Psoas muscle (tissue), 7 donors: ENCODE measurements at regions not wholly inside any gene's neighbourhood (a gene's known extent, or its start where the extent isn't known, plus 50 kb on each side); places are given as distances from the start of the nearest gene placed in this dataset.

ENCODE experiments used
- ATAC-seq, 4 donors: fragments of 200-7000 bp; cut with Tn5 transposase; one replicate each; pipeline ENCODE4 v1.9.1; 2020; ENCODE audit warnings: moderate library complexity in 3 of 4, mild to moderate bottlenecking in 2 of 4
- DNase-seq, 2 donors: peaks; one replicate each; pipeline ENCODE4 v3.0.0-alpha.2; 2020
- H3K27ac ChIP-seq: fragments of 200-600 bp; one replicate; pipeline ENCODE4 v1.8.0; 2022
- H3K27me3 ChIP-seq, 3 donors: fragments of 200-600 bp in 1 of 3; one replicate each; pipeline versions ENCODE4 v1.6.1 to v1.8.0; 2013 to 2022; ENCODE audit warnings: low read length in 2 of 3, mild to moderate bottlenecking in 2 of 3, moderate library complexity in 1 of 3; ENCODE audit not compliant: insufficient read depth in 3 of 3
- H3K36me3 ChIP-seq, 2 donors: fragments of 200-600 bp in 1 of 2; one replicate each; pipeline versions ENCODE4 v1.6.1 to v1.8.0; 2013 to 2022; ENCODE audit warnings: low read depth in 1 of 2, mild to moderate bottlenecking in 1 of 2, moderate library complexity in 1 of 2; ENCODE audit not compliant: insufficient read depth in 1 of 2
- H3K4me1 ChIP-seq: fragments of 200-600 bp; one replicate; pipeline ENCODE4 v1.8.0; 2022
- H3K4me3 ChIP-seq: fragments of 200-600 bp; one replicate; pipeline ENCODE4 v1.8.0; 2022; ENCODE audit warnings: mild to moderate bottlenecking
- H3K9me3 ChIP-seq: fragments of 200-600 bp; one replicate; pipeline ENCODE4 v1.8.0; 2022
- WGBS, 3 donors: extraction: QIAGEN DNeasy Blood & Tissue Kit; methylation state at CpG; one replicate each; pipeline versions ENCODE4 v1.1.6 to v1.1.7; 2013; 5-methylcytosine and 5-hydroxymethylcytosine counted together
- intact Hi-C, 2 donors: fragments of 100-400 bp; cut with DNase I; formaldehyde crosslinking; loops; one replicate each; pipeline versions ENCODE4 v1.11.0 to v1.14.2; 2022
- TF ChIP-seq, protein P1 (sequence below): fragments of 200-600 bp; IDR thresholded peaks from one replicate; pipeline ENCODE4 v1.8.0; 2022; ENCODE audit warnings: antibody characterized with exemption
- donor health status: healthy with polysubstance abuse.
- donor health status: DM: no; HTN: no; CAD: no; lungs with moderate emphysema.
- donor health status: Bipolar disorder and iron deficiency.
- donor health status: healthy.
- donor health status: DM: yes; HTN: yes; CAD: no.
- donor health status: DM: no; HTN: no; CAD: no.
- donor health status: DM: yes; HTN: yes; CAD: no.

DNA sequence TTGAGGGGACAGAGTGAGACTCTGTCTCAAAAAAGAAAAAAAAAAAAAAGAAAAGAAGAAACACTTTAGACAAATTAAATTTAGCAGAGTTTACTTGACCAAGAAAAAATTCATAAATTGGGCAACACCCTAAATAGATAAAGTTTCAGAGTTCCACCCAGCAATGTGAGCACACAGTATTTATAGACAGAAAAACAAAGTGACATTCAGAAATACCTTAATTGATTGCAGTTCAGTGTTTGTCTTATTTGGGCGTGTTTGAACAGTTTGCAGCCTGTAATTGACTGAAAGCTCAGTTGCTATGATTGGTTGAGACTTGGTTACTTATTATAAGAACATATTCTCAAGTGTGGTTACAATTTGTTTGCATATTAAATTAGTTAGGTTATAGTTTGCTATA, 603.5 kb upstream of the NEGR1 start:
- WGBS, 3 donors = 59 to 68% (median 63%) methylated on average over 1 of the region's 1 CpG

DNA sequence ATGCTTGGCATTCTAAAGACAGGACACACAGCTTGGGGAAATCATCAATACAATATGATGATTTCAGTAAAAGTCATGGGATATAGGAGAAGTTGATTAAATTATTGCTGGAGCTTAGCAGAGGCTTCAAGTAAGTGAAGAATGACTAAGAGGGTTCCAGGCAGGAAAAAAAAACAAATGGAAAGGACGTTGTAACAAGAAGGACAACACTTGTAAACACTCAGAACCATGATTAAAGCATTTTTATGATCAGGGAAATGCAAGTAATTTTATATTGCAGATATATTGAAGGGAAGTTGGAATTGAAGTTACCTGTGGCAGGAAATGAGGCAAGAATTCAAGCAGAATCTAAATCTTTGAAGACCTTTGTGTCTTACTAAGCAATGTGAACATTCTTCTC, 602.7 kb upstream of the NEGR1 start:
- H3K27me3 ChIP-seq = no peaks in the 10 kb centered on the region
- no peak overlapping the region for H3K27ac ChIP-seq
- H3K4me3 ChIP-seq = no peak overlapping the region
- no peak for ATAC-seq
- intact Hi-C loops = no loop called here
- 26 to 38% (median 30%) methylated on average over 1 of the region's 1 CpG for WGBS, 3 donors
- H3K9me3 ChIP-seq = no peaks in the 10 kb centered on the region
- no peaks in the 10 kb centered on the region for H3K4me1 ChIP-seq
- no peaks in the 10 kb centered on the region for H3K36me3 ChIP-seq
- TF ChIP-seq, protein P1, sequence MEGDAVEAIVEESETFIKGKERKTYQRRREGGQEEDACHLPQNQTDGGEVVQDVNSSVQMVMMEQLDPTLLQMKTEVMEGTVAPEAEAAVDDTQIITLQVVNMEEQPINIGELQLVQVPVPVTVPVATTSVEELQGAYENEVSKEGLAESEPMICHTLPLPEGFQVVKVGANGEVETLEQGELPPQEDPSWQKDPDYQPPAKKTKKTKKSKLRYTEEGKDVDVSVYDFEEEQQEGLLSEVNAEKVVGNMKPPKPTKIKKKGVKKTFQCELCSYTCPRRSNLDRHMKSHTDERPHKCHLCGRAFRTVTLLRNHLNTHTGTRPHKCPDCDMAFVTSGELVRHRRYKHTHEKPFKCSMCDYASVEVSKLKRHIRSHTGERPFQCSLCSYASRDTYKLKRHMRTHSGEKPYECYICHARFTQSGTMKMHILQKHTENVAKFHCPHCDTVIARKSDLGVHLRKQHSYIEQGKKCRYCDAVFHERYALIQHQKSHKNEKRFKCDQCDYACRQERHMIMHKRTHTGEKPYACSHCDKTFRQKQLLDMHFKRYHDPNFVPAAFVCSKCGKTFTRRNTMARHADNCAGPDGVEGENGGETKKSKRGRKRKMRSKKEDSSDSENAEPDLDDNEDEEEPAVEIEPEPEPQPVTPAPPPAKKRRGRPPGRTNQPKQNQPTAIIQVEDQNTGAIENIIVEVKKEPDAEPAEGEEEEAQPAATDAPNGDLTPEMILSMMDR = no peak
- no peak for DNase-seq

More for the DNA sequence above, 603.5 kb upstream of the NEGR1 start:
- H3K4me3 ChIP-seq = no peak overlapping the region
- no peaks in the 10 kb centered on the region for H3K4me1 ChIP-seq
- no peaks in the 10 kb centered on the region for H3K9me3 ChIP-seq
- intact Hi-C loops = no loop called here
- TF ChIP-seq, protein P1 = no peak
- H3K36me3 ChIP-seq = no peaks in the 10 kb centered on the region
- DNase-seq (no peak), ATAC-seq (no peak)
- H3K27ac ChIP-seq = no peak overlapping the region
- H3K27me3 ChIP-seq = no peaks in the 10 kb centered on the region

DNA sequence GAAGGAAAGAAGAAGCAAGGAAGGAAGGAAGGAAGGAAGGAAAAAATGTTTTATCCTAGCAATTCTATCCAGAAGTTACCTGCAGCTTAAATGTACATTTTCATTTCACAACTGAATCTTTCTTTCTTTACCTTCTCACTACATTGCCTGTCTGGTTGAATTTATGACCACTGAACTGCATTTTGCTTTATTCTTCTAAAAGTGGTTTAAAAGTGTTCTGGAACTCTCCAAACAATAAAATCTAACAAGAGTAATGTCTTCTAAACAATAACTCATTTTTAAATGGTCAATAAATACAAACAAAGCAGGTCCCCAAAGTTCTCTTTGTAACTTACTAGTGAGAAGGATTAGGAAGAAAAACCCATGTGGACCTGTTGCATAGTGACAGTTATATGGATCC, 587.5 kb upstream of the NEGR1 start:
- Histone ChIP-seq H3K27me3 (no peaks in the 10 kb centered on the region), H3K9me3 (no peaks in the 10 kb centered on the region), H3K27ac (no peak overlapping the region), H3K4me3 (no peak overlapping the region), H3K4me1 (no peaks in the 10 kb centered on the region), H3K36me3 (no peaks in the 10 kb centered on the region)
- no peak for ATAC-seq
- TF ChIP-seq, protein P1 = no peak
- no peak for DNase-seq
- intact Hi-C loops = no loop called here

DNA sequence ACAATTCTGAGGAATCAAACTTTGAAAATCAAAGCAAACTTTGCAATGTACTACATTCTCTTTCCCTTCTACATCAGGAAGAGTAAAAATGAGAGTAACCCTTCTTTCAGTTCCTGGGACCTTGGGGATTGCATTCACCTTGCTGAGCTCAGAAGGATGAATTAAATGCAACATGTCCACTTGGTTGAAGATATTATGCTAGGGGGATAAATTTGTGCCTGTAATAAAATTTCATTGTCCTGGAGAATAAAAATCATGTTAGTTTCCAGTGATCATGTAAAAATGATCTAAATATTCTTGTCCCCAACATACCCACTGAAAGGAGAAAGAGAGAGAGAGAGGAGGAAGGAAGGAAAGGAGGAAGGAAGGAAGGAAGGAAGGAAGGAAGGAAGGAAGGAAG, 587.1 kb upstream of the NEGR1 start:
- H3K4me1 ChIP-seq = no peaks in the 10 kb centered on the region
- intact Hi-C loops = no loop called here
- H3K36me3 ChIP-seq = no peaks in the 10 kb centered on the region
- TF ChIP-seq, protein P1 = no peak
- no peak overlapping the region for H3K27ac ChIP-seq
- no peak for ATAC-seq
- H3K4me3 ChIP-seq = no peak overlapping the region
- DNase-seq = no peak
- H3K27me3 ChIP-seq = no peaks in the 10 kb centered on the region
- no peaks in the 10 kb centered on the region for H3K9me3 ChIP-seq

DNA sequence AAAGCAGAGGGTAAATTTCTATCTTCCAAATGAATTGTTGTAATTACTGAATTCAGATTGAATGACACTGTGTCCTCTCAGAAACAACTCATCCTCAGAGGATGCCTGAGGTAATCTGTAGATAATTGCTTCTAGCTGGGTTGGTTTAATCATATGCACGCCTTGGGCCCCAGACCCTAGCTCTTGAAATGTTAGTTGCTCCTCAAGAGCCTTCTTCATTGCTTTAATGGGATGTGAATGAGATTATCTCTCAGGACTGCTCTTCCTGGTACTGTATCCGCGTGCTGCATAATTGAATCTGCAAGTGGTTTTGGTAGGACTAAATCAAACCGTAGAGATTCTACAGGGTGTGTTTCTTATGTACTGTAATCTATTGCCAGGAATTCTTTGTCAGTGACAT, 569.3 kb upstream of the NEGR1 start:
- WGBS, 3 donors = 44 to 66% (median 46%) methylated on average over 4 of the region's 4 CpGs
- Histone ChIP-seq H3K36me3 (no peaks in the 10 kb centered on the region), H3K9me3 (no peaks in the 10 kb centered on the region), H3K4me3 (no peak overlapping the region), H3K27me3 (no peaks in the 10 kb centered on the region), H3K27ac (no peak overlapping the region), H3K4me1 (no peaks in the 10 kb centered on the region)
- TF ChIP-seq, protein P1 = no peak
- ATAC-seq = no peak
- intact Hi-C loops = no loop called here
- DNase-seq = no peak
